ENCODE measurements at regions not wholly inside any gene's neighbourhood (a gene's known extent, or its start where the extent isn't known, plus 50 kb on each side); places are given as distances from the start of the nearest gene placed in this dataset.

DNA sequence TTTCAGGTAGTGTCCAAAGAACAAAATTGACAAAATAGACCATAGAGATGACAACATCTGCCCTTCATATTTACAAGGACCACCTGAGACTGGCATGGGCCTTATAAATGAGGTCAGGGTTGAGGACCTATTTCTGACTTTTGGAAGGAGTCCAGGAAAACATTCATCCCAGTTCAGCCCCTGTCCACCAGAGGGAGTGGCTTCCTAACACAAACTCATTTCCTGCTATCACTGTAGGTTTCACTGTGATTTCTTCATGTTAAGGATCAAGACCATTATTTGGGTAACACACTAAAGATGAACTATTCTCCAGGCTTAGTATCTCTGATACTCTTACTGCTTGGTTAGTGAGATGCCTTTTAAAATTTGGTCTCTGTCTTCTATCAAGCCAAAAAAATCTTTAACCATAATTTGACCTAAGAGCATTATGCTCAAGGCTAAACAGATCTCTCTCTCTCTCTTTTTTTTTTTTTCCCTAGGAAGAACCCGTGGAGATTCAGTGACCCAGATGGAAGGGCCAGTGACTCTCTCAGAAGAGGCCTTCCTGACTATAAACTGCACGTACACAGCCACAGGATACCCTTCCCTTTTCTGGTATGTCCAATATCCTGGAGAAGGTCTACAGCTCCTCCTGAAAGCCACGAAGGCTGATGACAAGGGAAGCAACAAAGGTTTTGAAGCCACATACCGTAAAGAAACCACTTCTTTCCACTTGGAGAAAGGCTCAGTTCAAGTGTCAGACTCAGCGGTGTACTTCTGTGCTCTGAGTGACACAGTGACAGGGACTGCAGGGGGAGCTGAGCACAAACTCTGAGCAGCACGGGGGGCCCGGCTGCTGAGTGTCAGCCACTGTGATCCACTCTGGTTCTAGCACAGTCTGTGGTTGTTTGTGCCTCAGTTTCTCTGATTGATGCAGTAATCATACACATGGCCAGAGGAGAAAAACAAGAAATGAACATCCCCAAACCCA is 267.6 kb upstream of the OR4E1 start (continued):
- TF ChIP-seq RXRA (IDR thresholded peaks at IDR 0.05; ENCODE audit: insufficient read depth, low read depth, low read length) (no peak), POU5F1 (IDR thresholded peaks at IDR 0.05; ENCODE audit: low read depth, low read length) (no peak), NANOG (IDR thresholded peaks at IDR 0.05; ENCODE audit: insufficient read depth, low read depth, low read length, poor library complexity, severe bottlenecking) (no peak), EP300 (IDR thresholded peaks at IDR 0.05; ENCODE audit: borderline replicate concordance in 1 of 2, low read depth in 2 of 2, low read length in 2 of 2) (no peak), POLR2AphosphoS5 (IDR thresholded peaks at IDR 0.05; ENCODE audit: low read depth, low read length) (no peak), SIX5 (IDR thresholded peaks at IDR 0.05; ENCODE audit: low read depth, low read length) (no peak), CREB1 (IDR thresholded peaks at IDR 0.05) (no peak), RAD21 (IDR thresholded peaks at IDR 0.05 in 1 of 2, conservative IDR thresholded peaks at IDR 0.05 in 1 of 2; ENCODE audit: low read depth in 2 of 2, low read length in 2 of 2) (peak; percentile 53 to 59)
